ENCODE measurements at regions not wholly inside any gene's neighbourhood (a gene's known extent, or its start where the extent isn't known, plus 50 kb on each side); places are given as distances from the start of the nearest gene placed in this dataset.

DNA sequence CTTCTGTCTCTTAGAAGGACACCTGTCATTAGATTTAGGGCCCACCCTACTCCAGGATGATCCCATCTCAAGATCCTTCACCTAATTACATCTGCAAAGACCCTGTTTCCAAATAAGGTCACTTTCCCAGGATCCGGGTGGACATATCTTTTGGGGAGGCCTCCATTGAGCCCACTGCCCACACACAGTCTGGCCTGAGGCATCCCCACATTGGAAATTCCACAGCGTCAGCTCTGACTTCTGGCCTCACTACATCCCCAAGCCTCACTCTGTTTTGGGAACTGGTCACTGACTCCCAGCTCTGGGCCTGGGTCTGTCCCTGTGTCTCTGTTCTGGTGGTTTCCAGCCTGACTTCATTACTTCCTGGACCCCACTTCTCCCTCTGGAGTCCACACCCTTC is 285.5 kb downstream of the CRLF2 start:
- no peak overlapping the region for H2BK5ac ChIP-seq (ENCODE audit: low read length)
- no CpG with 5 or more reads among the region's 2 CpGs for WGBS (ENCODE audit: extremely low coverage, insufficient coverage, low lambda C conversion rate)

GRCh38 chrX:926070-926469 is 286.4 kb downstream of the CRLF2 start:
- Histone ChIP-seq H3K23ac (ENCODE audit: low read length) (no peak overlapping the region), H3K4ac (ENCODE audit: low read depth, low read length) (no peak overlapping the region), H3K27me3 (ENCODE audit: insufficient read depth, low read length, poor library complexity) (no peaks in the 10 kb centered on the region), H3K27ac (ENCODE audit: low read depth, low read length) (no peak overlapping the region), H3K4me2 (ENCODE audit: low read length) (no peak overlapping the region), H3K9ac (ENCODE audit: low read length) (no peak overlapping the region), H3K36me3 (ENCODE audit: control insufficient read depth, insufficient read depth, low read length) (no peaks in the 10 kb centered on the region), H2AK5ac (ENCODE audit: low read length) (no peak overlapping the region), H2BK5ac (ENCODE audit: low read length) (no peak overlapping the region), H3K79me2 (ENCODE audit: control insufficient read depth, insufficient read depth, low read length) (no peaks in the 10 kb centered on the region), H2BK15ac (replicated peaks; ENCODE audit: low read depth) (no peak overlapping the region), H3K18ac (ENCODE audit: low read length) (no peak overlapping the region), H3K4me1 (ENCODE audit: control insufficient read depth, low read depth, low read length) (no peaks in the 10 kb centered on the region), H3K79me1 (ENCODE audit: low read length) (no peaks in the 10 kb centered on the region), H4K8ac (ENCODE audit: low read depth, low read length) (no peak overlapping the region), H4K5ac (ENCODE audit: low read length) (no peak overlapping the region), H2BK120ac (ENCODE audit: low read depth, low read length) (no peak overlapping the region), H3K4me3 (ENCODE audit: low read length) (no peak overlapping the region), H3K56ac (ENCODE audit: low read length) (no peak overlapping the region)
- WGBS (ENCODE audit: extremely low coverage, insufficient coverage, low lambda C conversion rate) = no CpG with 5 or more reads among the region's 9 CpGs
- no peak for DNase-seq

More for the DNA sequence above, 285.5 kb downstream of the CRLF2 start:
- Histone ChIP-seq H3K56ac (ENCODE audit: low read length) (no peak overlapping the region), H2BK120ac (ENCODE audit: low read depth, low read length) (no peak overlapping the region), H3K36me3 (ENCODE audit: control insufficient read depth, insufficient read depth, low read length) (no peaks in the 10 kb centered on the region), H3K27ac (ENCODE audit: low read depth, low read length) (no peak overlapping the region), H3K4me2 (ENCODE audit: low read length) (no peak overlapping the region), H2AK5ac (ENCODE audit: low read length) (no peak overlapping the region), H3K4me3 (ENCODE audit: low read length) (no peak overlapping the region), H3K23ac (ENCODE audit: low read length) (no peak overlapping the region), H3K4ac (ENCODE audit: low read depth, low read length) (no peak overlapping the region), H2BK15ac (replicated peaks; ENCODE audit: low read depth) (no peak overlapping the region), H3K9ac (ENCODE audit: low read length) (no peak overlapping the region), H3K18ac (ENCODE audit: low read length) (no peak overlapping the region), H3K4me1 (ENCODE audit: control insufficient read depth, low read depth, low read length) (no peaks in the 10 kb centered on the region), H3K79me2 (ENCODE audit: control insufficient read depth, insufficient read depth, low read length) (no peaks in the 10 kb centered on the region), H4K8ac (ENCODE audit: low read depth, low read length) (no peak overlapping the region), H3K27me3 (ENCODE audit: insufficient read depth, low read length, poor library complexity) (no peaks in the 10 kb centered on the region), H3K79me1 (ENCODE audit: low read length) (no peaks in the 10 kb centered on the region), H4K5ac (ENCODE audit: low read length) (no peak overlapping the region)
- no peak for DNase-seq

DNA sequence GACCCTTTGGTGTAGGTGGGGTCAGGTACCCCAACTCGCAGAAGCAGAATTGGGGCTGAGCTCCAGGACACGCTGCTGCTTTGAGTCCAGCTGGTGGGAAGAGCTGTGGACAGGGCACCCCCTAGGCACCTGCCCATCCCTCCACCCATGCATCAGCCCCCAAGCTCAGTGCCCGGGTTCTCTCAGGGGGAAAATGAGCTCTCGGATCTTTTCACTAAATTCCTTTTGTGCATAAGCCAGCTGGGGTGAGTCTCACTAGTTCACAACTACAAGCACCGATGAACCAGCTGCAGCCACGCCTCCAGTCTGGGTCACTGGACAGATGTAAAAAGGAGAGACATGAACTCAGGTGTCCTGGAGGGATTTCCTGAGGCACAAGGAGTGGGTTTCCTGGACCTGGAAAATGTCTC is 286.8 kb downstream of the CRLF2 start:
- Histone ChIP-seq H3K4me1 (ENCODE audit: control insufficient read depth, low read depth, low read length) (no peaks in the 10 kb centered on the region), H2BK5ac (ENCODE audit: low read length) (no peak overlapping the region), H3K4me3 (ENCODE audit: low read length) (no peak overlapping the region), H3K9ac (ENCODE audit: low read length) (no peak overlapping the region), H2BK120ac (ENCODE audit: low read depth, low read length) (no peak overlapping the region), H2AK5ac (ENCODE audit: low read length) (no peak overlapping the region), H3K27ac (ENCODE audit: low read depth, low read length) (no peak overlapping the region), H3K4me2 (ENCODE audit: low read length) (no peak overlapping the region), H3K56ac (ENCODE audit: low read length) (no peak overlapping the region), H4K5ac (ENCODE audit: low read length) (no peak overlapping the region), H3K36me3 (ENCODE audit: control insufficient read depth, insufficient read depth, low read length) (no peaks in the 10 kb centered on the region), H4K8ac (ENCODE audit: low read depth, low read length) (no peak overlapping the region), H3K79me1 (ENCODE audit: low read length) (no peaks in the 10 kb centered on the region), H3K27me3 (ENCODE audit: insufficient read depth, low read length, poor library complexity) (no peaks in the 10 kb centered on the region), H3K18ac (ENCODE audit: low read length) (no peak overlapping the region), H3K23ac (ENCODE audit: low read length) (no peak overlapping the region), H2BK15ac (replicated peaks; ENCODE audit: low read depth) (no peak overlapping the region), H3K4ac (ENCODE audit: low read depth, low read length) (no peak overlapping the region), H3K79me2 (ENCODE audit: control insufficient read depth, insufficient read depth, low read length) (no peaks in the 10 kb centered on the region)
- no CpG with 5 or more reads among the region's 6 CpGs for WGBS (ENCODE audit: extremely low coverage, insufficient coverage, low lambda C conversion rate)
- DNase-seq = no peak

DNA sequence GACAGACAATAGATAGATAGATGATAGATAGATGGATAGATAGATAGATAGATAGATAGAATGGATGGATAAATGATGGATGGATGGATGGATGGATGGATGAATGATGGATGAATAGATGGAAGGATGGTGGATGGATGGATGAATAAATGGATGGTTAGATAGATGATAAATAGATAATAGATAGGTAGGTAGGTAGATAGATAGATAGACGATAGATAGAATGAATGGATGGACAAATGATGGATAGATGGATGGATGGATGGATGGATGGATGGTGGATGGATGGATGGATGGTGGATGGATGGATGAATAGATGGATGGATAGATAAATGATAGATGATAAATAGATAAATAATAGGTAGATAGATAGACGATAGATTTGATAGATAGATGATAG is 287.4 kb downstream of the CRLF2 start:
- no peak overlapping the region for H3K4me2 ChIP-seq (ENCODE audit: low read length)
- no peak overlapping the region for H2AK5ac ChIP-seq (ENCODE audit: low read length)
- 100% methylated on average over 2 of the region's 2 CpGs for WGBS (ENCODE audit: extremely low coverage, insufficient coverage, low lambda C conversion rate)
- no peaks in the 10 kb centered on the region for H3K4me1 ChIP-seq (ENCODE audit: control insufficient read depth, low read depth, low read length)
- H2BK5ac ChIP-seq (ENCODE audit: low read length) = no peak overlapping the region
- no peak overlapping the region for H2BK120ac ChIP-seq (ENCODE audit: low read depth, low read length)
- no peaks in the 10 kb centered on the region for H3K27me3 ChIP-seq (ENCODE audit: insufficient read depth, low read length, poor library complexity)
- H3K36me3 ChIP-seq (ENCODE audit: control insufficient read depth, insufficient read depth, low read length) = no peaks in the 10 kb centered on the region
- no peak overlapping the region for H3K27ac ChIP-seq (ENCODE audit: low read depth, low read length)
- H3K9ac ChIP-seq (ENCODE audit: low read length) = no peak overlapping the region
- no peak overlapping the region for H3K4me3 ChIP-seq (ENCODE audit: low read length)
- H4K8ac ChIP-seq (ENCODE audit: low read depth, low read length) = no peak overlapping the region
- no peak overlapping the region for H2BK15ac ChIP-seq (replicated peaks; ENCODE audit: low read depth)
- H3K18ac ChIP-seq (ENCODE audit: low read length) = no peak overlapping the region
- H3K4ac ChIP-seq (ENCODE audit: low read depth, low read length) = no peak overlapping the region
- no peak overlapping the region for H3K56ac ChIP-seq (ENCODE audit: low read length)
- no peak for DNase-seq
- no peak overlapping the region for H4K5ac ChIP-seq (ENCODE audit: low read length)
- no peak overlapping the region for H3K23ac ChIP-seq (ENCODE audit: low read length)
- no peaks in the 10 kb centered on the region for H3K79me2 ChIP-seq (ENCODE audit: control insufficient read depth, insufficient read depth, low read length)
- H3K79me1 ChIP-seq (ENCODE audit: low read length) = no peaks in the 10 kb centered on the region

DNA sequence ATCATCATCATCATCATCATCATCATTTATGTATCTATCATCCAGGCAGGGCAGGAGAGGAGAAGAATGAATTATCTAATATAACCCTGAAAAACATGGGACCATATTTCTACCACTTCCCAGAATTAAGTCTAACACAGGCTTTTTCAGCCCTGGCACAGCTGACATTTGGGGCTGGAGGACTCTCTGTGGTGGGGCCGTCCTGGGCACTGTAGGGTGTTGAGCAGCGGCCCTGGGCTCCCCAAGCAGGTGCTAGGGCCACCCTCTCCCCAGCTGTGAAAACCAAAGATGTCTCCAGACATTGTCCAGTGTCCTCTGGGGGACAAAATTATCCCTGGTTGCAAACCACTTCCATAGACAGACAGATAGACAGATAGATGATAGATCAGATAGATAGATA is 288.4 kb downstream of the CRLF2 start:
- Histone ChIP-seq H2AK5ac (ENCODE audit: low read length) (no peak overlapping the region), H3K56ac (ENCODE audit: low read length) (no peak overlapping the region), H2BK15ac (replicated peaks; ENCODE audit: low read depth) (no peak overlapping the region)

GRCh38 chrX:920234-920799 is 289.7 kb downstream of the SHOX start:
- no peak overlapping the region for H4K8ac ChIP-seq (ENCODE audit: low read depth, low read length)
- no peaks in the 10 kb centered on the region for H3K36me3 ChIP-seq (ENCODE audit: control insufficient read depth, insufficient read depth, low read length)
- H2BK15ac ChIP-seq (replicated peaks; ENCODE audit: low read depth) = no peak overlapping the region
- no CpG with 5 or more reads among the region's 25 CpGs for WGBS (ENCODE audit: extremely low coverage, insufficient coverage, low lambda C conversion rate)
- H2BK5ac ChIP-seq (ENCODE audit: low read length) = no peak overlapping the region
- no peak overlapping the region for H2AK5ac ChIP-seq (ENCODE audit: low read length)
- H3K18ac ChIP-seq (ENCODE audit: low read length) = no peak overlapping the region
- no peak overlapping the region for H3K23ac ChIP-seq (ENCODE audit: low read length)
- no peaks in the 10 kb centered on the region for H3K27me3 ChIP-seq (ENCODE audit: insufficient read depth, low read length, poor library complexity)
- H3K9ac ChIP-seq (ENCODE audit: low read length) = no peak overlapping the region
- H3K79me2 ChIP-seq (ENCODE audit: control insufficient read depth, insufficient read depth, low read length) = no peaks in the 10 kb centered on the region
- no peaks in the 10 kb centered on the region for H3K4me1 ChIP-seq (ENCODE audit: control insufficient read depth, low read depth, low read length)
- H3K79me1 ChIP-seq (ENCODE audit: low read length) = no peaks in the 10 kb centered on the region
- no peak overlapping the region for H3K4me2 ChIP-seq (ENCODE audit: low read length)
- no peak overlapping the region for H4K5ac ChIP-seq (ENCODE audit: low read length)
- H3K27ac ChIP-seq (ENCODE audit: low read depth, low read length) = no peak overlapping the region
- no peak overlapping the region for H3K4me3 ChIP-seq (ENCODE audit: low read length)
- no peak overlapping the region for H3K56ac ChIP-seq (ENCODE audit: low read length)
- H2BK120ac ChIP-seq (ENCODE audit: low read depth, low read length) = no peak overlapping the region
- H3K4ac ChIP-seq (ENCODE audit: low read depth, low read length) = no peak overlapping the region
- no peak for DNase-seq

More for the DNA sequence above, 288.4 kb downstream of the CRLF2 start:
- Histone ChIP-seq H3K23ac (ENCODE audit: low read length) (no peak overlapping the region), H3K79me1 (ENCODE audit: low read length) (no peaks in the 10 kb centered on the region), H3K18ac (ENCODE audit: low read length) (no peak overlapping the region), H3K9ac (ENCODE audit: low read length) (no peak overlapping the region), H3K4me1 (ENCODE audit: control insufficient read depth, low read depth, low read length) (no peaks in the 10 kb centered on the region), H3K79me2 (ENCODE audit: control insufficient read depth, insufficient read depth, low read length) (no peaks in the 10 kb centered on the region), H2BK120ac (ENCODE audit: low read depth, low read length) (no peak overlapping the region), H4K5ac (ENCODE audit: low read length) (no peak overlapping the region), H3K4me3 (ENCODE audit: low read length) (no peak overlapping the region), H3K36me3 (ENCODE audit: control insufficient read depth, insufficient read depth, low read length) (no peaks in the 10 kb centered on the region), H2BK5ac (ENCODE audit: low read length) (no peak overlapping the region), H3K4ac (ENCODE audit: low read depth, low read length) (no peak overlapping the region), H3K4me2 (ENCODE audit: low read length) (no peak overlapping the region), H4K8ac (ENCODE audit: low read depth, low read length) (no peak overlapping the region), H3K27me3 (ENCODE audit: insufficient read depth, low read length, poor library complexity) (no peaks in the 10 kb centered on the region), H3K27ac (ENCODE audit: low read depth, low read length) (no peak overlapping the region)
- no CpG with 5 or more reads among the region's 2 CpGs for WGBS (ENCODE audit: extremely low coverage, insufficient coverage, low lambda C conversion rate)
- DNase-seq = no peak
